ENCODE measurements at regions not wholly inside any gene's neighbourhood (a gene's known extent, or its start where the extent isn't known, plus 50 kb on each side); places are given as distances from the start of the nearest gene placed in this dataset.

GRCh38 chr1:60388092-60388987 is 314.8 kb upstream of the C1orf87 start:
- DNase-seq (ENCODE audit: low read depth in 2 of 2): peak in 1 of 2 donors; percentile 23

- no peak for DNase-seq (ENCODE audit: low read depth in 2 of 2)
These were observed 313.6 kb upstream of the C1orf87 start for GRCh38 chr1:60387175-60387574.

GRCh38 chr1:60386249-60386648 is 312.7 kb upstream of the C1orf87 start:
- no peak for DNase-seq (ENCODE audit: low read depth in 2 of 2)

GRCh38 chr1:60376196-60376595 is 302.6 kb upstream of the C1orf87 start:
- DNase-seq (ENCODE audit: low read depth in 2 of 2): no peak

GRCh38 chr1:60374537-60374936 is 301.0 kb upstream of the C1orf87 start:
- DNase-seq (ENCODE audit: low read depth in 2 of 2): no peak

GRCh38 chr1:60367532-60367931 is 294.0 kb upstream of the C1orf87 start:
- no peak for DNase-seq (ENCODE audit: low read depth in 2 of 2)

- no peak for DNase-seq (ENCODE audit: low read depth in 2 of 2)
These were observed 285.9 kb upstream of the C1orf87 start for GRCh38 chr1:60359431-60359830.

GRCh38 chr1:60350531-60350930 is 277.0 kb upstream of the C1orf87 start:
- no peak for DNase-seq (ENCODE audit: low read depth in 2 of 2)

DNA sequence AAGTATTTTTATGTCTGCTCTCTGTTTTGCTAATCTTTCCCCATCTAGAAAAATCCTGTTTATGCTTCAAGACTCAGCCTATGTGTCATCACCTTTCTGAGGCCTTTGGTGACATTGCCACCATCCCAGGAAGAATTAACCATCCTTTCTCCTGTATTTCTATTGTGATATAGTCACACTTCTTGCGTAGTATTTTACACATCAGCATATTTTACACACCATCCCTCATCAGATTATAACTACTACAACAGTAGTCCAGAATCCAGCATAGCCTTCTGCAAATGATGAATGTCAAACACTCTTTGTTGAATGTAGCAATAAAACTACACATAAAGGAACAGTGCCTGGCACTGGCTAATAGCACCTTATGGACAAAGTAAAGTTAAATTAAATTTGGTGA is 275.3 kb upstream of the C1orf87 start:
- DNase-seq (ENCODE audit: low read depth in 2 of 2): no peak

- no peak for DNase-seq (ENCODE audit: low read depth in 2 of 2)
These were observed 272.1 kb upstream of the C1orf87 start for GRCh38 chr1:60345621-60346020.

GRCh38 chr1:60345049-60345448 is 271.5 kb upstream of the C1orf87 start:
- no peak for DNase-seq (ENCODE audit: low read depth in 2 of 2)

- DNase-seq (ENCODE audit: low read depth in 2 of 2): no peak
These were observed 270.2 kb upstream of the C1orf87 start for GRCh38 chr1:60343736-60344135.

DNA sequence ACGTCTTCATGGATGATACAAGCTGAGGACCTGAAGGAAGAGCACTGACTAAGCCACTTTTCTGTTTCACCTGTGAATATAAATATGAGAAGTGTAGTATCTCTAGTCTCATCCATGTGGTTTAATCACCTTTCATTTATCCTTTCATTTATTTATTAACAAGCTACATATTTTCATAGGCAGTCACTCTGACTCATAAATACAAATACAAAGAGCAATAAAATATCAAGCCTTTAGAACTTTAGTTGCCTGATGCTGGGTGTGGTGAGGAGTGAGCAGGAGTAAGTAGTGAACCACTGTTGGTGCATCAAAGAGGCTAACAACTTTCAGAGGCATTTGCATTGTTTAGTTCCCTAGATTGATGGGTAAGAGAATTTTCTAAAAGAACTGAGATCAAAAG is 269.0 kb upstream of the C1orf87 start:
- no peak for DNase-seq (ENCODE audit: low read depth in 2 of 2)

- peak in 1 of 2 donors; percentile 56 for DNase-seq (ENCODE audit: low read depth in 2 of 2)
These were observed 267.7 kb upstream of the C1orf87 start for GRCh38 chr1:60341274-60341673.

DNA sequence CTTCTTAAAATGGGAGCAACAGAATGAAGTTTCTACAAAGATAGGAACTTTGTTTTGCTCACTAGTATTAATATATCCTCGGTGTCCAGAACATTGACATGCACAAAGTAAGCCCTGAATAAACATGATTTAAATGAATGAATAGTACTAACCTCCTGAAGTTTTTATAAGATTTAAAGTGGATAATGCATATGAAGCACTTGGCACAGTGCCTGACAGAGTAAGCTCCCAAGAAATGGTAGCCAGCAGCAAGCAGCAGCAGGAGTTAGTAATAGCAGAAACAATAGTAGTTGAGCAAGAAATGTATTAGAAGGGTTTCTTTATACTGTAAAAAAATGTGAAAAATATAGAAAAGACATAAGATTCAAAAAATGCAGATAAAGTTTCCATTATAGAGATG is 258.1 kb upstream of the C1orf87 start:
- no peak for DNase-seq (ENCODE audit: low read depth in 2 of 2)

GRCh38 chr1:60329651-60330050 is 256.1 kb upstream of the C1orf87 start:
- no peak for DNase-seq (ENCODE audit: low read depth in 2 of 2)

- DNase-seq (ENCODE audit: low read depth in 2 of 2): no peak
These were observed 238.3 kb upstream of the C1orf87 start for GRCh38 chr1:60311838-60312237.

GRCh38 chr1:60299581-60299980 is 226.0 kb upstream of the C1orf87 start:
- no peak for DNase-seq (ENCODE audit: low read depth in 2 of 2)

DNA sequence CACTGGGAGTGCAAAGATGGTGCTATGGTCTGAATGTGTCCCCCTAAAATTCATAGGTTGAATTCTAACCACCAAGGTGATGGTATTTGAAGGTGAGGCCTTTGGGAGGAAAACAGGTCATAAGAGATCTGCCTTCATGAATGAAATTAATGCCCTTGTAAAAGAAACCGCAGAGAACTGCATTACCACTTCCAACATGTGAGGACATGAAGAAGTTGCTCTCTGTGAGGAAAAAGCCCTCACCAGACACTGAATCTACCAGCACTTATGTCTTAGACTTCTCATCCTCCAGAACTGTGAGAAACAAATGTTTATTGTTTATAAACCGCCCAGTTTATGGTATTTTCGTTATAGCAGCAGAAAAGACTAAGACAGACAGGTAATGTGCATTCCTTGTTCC is 224.7 kb upstream of the C1orf87 start:
- no peak for DNase-seq (ENCODE audit: low read depth in 2 of 2)

GRCh38 chr1:60296794-60297193 is 223.2 kb upstream of the C1orf87 start:
- no peak for DNase-seq (ENCODE audit: low read depth in 2 of 2)

DNA sequence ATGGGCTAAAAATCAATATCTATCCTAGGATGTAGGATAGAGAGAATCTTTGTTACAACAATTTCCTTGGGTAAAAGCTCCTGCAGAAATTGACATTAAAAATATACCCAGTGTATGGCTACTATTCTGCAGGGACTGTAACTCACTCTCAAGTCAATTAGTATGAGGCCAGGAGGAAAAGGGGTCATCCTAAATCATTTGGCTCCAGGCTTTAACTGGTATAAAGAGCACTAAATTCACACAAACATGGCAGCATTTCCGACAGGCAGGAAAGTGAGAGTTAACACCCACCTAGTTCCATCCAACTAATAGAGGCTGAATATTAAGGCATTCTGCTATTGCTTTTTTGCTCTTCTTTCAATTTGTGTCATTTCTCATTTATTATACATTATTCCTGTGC is 218.6 kb upstream of the C1orf87 start:
- DNase-seq (ENCODE audit: low read depth in 2 of 2): no peak

DNA sequence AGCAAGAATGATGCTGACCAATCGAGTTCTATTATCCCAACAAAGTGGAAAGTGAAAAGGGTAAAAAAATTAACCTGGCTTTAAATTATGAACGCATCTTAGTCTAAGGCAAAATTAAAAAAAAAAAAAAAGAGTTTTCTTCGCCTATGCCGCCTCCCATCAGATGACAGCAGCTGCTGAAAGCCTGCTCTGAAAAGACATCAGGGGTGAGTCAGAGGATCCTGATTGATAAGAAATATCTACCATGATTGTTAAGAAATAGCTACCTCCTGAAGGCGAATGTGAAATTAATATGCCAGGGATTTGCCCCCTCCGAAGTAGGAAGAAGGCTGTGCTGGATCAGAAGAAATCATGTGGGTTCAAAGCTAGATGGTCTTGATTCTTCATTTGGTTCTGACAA is 216.8 kb upstream of the C1orf87 start:
- DNase-seq (ENCODE audit: low read depth in 2 of 2): no peak

- no peak for DNase-seq (ENCODE audit: low read depth in 2 of 2)
These were observed 214.0 kb upstream of the C1orf87 start for GRCh38 chr1:60287536-60287935.

GRCh38 chr1:60283690-60284089 is 210.1 kb upstream of the C1orf87 start:
- peak in 1 of 2 donors; percentile 12 for DNase-seq (ENCODE audit: low read depth in 2 of 2)

Data from dermis microvascular lymphatic vessel endothelial cell (primary cell).